DMS 273 (cell line): ENCODE measurements at regions not wholly inside any gene's neighbourhood (a gene's known extent, or its start where the extent isn't known, plus 50 kb on each side); places are given as distances from the start of the nearest gene placed in this dataset.

Experiments used
- DNase-seq: peaks from one replicate; lab custom pipeline; 2025; ENCODE audit not compliant: unreplicated experiment; lab: John Stamatoyannopoulos, UW

GRCh38 chr9:104009826-104010225 is 84.3 kb upstream of the SMC2 start:
- peak; percentile 16 for DNase-seq

- no peak for DNase-seq
Measured at GRCh38 chr9:104022083-104022482, 72.0 kb upstream of the SMC2 start.

GRCh38 chr9:104025104-104025503 is 69.0 kb upstream of the SMC2 start:
- no peak for DNase-seq

GRCh38 chr9:104025945-104026344 is 68.2 kb upstream of the SMC2 start:
- peak; percentile 2 for DNase-seq

- no peak for DNase-seq
Measured at GRCh38 chr9:104027295-104027694, 66.8 kb upstream of the SMC2 start.

- DNase-seq = no peak
Measured at GRCh38 chr9:104028827-104029226, 65.3 kb upstream of the SMC2 start.
